GM18951 (cell line): ENCODE measurements at regions not wholly inside any gene's neighbourhood (a gene's known extent, or its start where the extent isn't known, plus 50 kb on each side); places are given as distances from the start of the nearest gene placed in this dataset.
"Not testable (repeated sequence)": the region's sequence is repeated elsewhere in the genome, so short reads cannot be mapped to it uniquely, and the experiment has no call there.

Source experiments
- POLR2A ChIP-seq: IDR thresholded peaks from 4 replicates; pipeline ENCODE4 v1.6.1; 2011; ENCODE audit warnings: mild to moderate bottlenecking; ENCODE audit not compliant: insufficient read length, insufficient read depth; ENCODE audit errors: extremely low read depth
- in situ Hi-C: fragments of 300-500 bp; cut with MboI; formaldehyde crosslinking; loops from one replicate; pipeline ENCODE4 v1.12.0; 2022; ENCODE audit warnings: low sequenced_read_pairs, mixed read lengths, inconsistent platforms; ENCODE audit not compliant: unreplicated experiment

DNA sequence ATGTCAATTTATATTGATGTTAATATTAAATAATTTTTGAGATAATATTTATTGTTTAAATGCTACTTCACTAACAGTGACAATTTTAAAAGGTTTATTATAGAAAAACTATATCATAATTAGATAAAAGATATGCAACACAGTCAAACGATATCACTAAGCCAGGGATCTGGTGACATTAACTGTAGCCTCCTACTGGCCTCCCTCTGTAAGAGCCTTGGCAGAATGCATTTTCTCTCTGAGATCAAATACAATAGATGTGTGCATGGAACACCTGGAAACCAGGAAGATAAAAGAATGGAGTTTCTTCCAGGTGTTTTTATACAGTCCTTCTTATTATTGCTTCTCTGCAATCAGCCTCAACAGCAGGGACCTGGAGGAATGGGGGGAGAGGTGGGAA, 1762.1 kb downstream of the BRINP3 start:
- in situ Hi-C loops: no loop called here
- TF ChIP-seq POLR2A: no peak

- in situ Hi-C loops: no loop called here
- TF ChIP-seq POLR2A: no peak
These were observed 1757.9 kb downstream of the BRINP3 start for GRCh38 chr1:188719735-188720134.

GRCh38 chr1:188723332-188724020, 1754.2 kb downstream of the BRINP3 start:
- in situ Hi-C loops: no loop called here

GRCh38 chr1:188729039-188729438, 1748.6 kb downstream of the BRINP3 start:
- in situ Hi-C loops: no loop called here
- no peak for TF ChIP-seq POLR2A

More at GRCh38 chr1:188723332-188724020, 1754.2 kb downstream of the BRINP3 start:
- no peak for TF ChIP-seq POLR2A

- TF ChIP-seq POLR2A: no peak
- in situ Hi-C loops: no loop called here
These were observed 1742.1 kb downstream of the BRINP3 start for GRCh38 chr1:188735567-188735966.

DNA sequence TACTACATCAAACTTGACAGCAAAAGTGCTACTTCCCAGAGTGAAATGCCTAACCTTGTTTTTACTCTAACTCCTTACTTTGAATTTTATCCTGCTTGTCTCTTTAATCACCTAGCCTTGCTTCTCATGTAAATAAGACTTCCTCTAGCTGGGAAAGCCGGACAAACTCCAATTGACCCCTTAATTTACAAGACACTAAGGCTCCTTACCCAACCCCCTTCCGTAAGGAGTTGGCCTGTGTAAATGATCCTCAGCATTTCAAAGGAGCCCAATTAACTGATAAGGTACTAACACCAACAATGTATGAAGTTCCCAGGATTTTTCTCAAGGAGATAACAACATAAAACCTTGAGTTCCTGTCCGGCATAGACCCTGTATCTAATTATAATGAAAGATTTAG, 1728.4 kb downstream of the BRINP3 start:
- in situ Hi-C loops: not testable (repeated sequence)

DNA sequence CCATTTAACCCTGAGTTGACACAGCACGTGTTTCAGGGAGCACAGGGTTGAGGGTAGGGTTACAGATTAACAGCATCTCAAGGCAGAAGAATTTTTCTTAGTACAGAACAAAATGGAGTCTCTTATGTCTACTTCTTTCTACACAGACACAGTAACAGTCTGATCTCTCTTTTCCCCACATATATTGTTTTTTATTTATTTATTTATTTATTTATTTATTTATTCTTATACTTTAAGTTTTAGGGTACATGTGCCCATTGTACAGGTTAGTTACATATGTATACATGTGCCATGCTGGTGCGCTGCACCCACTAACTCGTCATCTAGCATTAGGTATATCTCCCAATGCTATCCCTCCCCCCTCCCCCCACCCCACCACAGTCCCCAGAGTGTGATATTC, 1725.6 kb downstream of the BRINP3 start:
- in situ Hi-C loops: not testable (repeated sequence)

- in situ Hi-C loops: not testable (repeated sequence)
These were observed 1719.9 kb downstream of the BRINP3 start for GRCh38 chr1:188757747-188758146.

DNA sequence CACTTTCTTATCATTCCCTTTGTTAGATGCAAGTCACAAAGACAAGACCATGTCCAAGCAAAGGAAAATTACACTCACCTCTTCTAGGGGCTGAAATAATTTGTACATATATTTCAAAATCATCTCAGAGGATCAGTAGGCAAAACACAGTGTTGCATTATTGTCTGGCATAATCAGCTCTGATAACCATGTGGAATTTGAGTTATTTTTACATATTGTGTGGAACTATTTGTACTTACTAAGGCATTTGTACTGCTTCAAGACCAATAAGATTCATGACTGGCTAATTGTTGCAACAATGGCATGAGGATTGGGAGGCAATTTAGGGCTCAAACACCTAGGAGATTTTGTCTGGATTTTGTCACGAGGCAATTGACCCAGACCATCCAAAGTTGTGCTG, 1716.4 kb downstream of the BRINP3 start:
- in situ Hi-C loops: no loop called here
- no peak for TF ChIP-seq POLR2A

DNA sequence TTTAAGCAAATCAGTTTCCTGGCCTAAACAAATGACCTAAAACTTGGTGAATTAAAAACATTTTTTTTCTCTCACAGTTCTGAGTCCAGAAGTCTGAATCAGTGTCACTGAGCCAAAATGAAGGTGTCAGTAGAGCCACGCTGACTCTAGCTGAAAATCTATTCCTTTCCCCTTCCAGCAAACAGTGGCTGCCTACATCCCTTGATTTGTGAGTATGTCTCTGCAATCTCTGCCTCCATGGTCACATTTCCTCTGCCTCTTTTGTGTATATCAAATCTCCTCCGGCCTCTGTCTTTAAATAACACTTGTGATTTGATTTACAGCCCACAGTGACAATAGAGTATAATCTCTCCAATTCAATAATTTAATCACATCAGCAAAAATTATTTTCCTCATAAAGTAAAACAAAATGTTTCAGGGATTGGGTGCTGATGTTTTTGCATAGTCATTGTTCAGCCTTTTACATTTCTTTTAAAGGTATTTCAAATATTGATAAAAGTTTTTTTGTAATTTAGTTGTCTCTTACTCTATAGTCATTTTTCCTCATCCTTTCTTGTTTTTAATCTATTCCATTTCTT, 1715.4 kb downstream of the BRINP3 start:
- no peak for TF ChIP-seq POLR2A
- in situ Hi-C loops: no loop called here

- TF ChIP-seq POLR2A: no peak
- in situ Hi-C loops: no loop called here
These were observed 1714.1 kb downstream of the BRINP3 start for GRCh38 chr1:188763541-188763940.

DNA sequence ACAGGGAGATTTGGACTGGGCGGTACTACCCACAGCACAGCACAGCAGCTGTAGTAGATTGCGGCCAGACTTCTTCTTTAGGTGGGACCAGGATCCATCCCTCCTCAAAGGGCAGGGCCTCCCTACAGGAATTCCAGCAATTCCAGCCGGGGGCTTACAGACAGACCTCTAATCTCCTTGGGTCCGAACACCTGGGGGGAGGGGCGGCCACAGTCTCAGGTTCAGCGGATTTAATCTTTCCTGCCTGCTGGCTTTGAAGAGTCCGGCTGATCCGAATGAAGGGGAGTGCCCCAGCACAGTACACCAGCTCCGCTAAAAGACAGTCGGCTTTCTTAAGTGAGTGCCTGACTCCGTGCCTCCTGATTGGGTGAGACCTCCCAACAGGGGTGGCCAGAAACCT, 1708.5 kb downstream of the BRINP3 start:
- no peak for TF ChIP-seq POLR2A
- in situ Hi-C loops: no loop called here

DNA sequence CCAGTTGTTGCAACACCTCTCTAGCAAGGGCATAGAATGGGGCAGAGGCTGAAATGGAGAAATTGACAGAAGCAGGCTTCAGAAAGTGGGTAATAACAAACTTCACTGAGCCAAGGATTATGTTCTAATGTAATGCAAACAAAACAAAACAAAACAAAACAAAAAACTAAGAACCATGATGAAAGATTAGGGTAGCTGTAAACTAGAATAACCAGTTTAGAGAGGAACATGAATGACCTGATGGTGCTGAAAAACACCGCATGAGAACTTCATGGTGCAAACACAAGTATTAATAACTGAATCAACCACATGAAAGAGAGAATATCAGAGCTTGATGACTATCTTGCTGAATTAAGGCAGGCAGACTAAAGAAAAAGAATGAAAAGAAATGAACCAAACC, 1707.7 kb downstream of the BRINP3 start:
- no peak for TF ChIP-seq POLR2A
- in situ Hi-C loops: no loop called here

DNA sequence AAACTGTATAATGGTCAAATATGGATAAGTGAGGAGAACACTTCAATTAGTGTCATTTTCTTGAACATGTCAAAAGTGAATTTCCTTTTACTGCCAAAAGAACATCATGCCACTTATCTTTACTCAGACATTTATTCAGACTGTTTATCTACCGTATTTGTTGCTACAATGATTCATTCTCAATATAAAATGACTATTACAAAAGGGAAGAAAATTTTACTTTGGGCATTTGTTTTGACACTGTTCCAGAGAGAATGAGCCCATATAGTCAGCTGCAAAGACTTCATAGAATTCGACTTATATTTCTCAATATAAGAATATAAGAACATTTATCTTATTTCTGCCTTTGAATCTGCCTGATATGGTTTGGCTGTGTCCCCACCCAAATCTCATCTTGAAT, 1699.1 kb downstream of the BRINP3 start:
- in situ Hi-C loops: no loop called here
- no peak for TF ChIP-seq POLR2A
